Activated CD4-positive, alpha-beta memory T cell treated with anti-CD3 and anti-CD28 coated beads for 36 hours (primary cell): ENCODE measurements at regions not wholly inside any gene's neighbourhood (a gene's known extent, or its start where the extent isn't known, plus 50 kb on each side); places are given as distances from the start of the nearest gene placed in this dataset.

ENCODE experiments used
- CTCF ChIA-PET: fragments of 350-600 bp; sonication (Branson Sonifier 250); formaldehyde crosslinking; loops from one replicate; lab custom pipeline; 2021; ENCODE audit warnings: antibody characterized with exemption, inconsistent platforms; lab: Charles Lee
- POLR2A ChIA-PET: fragments of 350-600 bp; sonication (Branson Sonifier 250); formaldehyde crosslinking; loops from one replicate; lab custom pipeline; 2021; ENCODE audit warnings: antibody characterized with exemption; lab: Charles Lee
- DNase-seq: peaks from one replicate; pipeline ENCODE4 v3.0.0-alpha.2; 2020
- H3K27ac Mint-ChIP-seq: one replicate; pipeline ENCODE4 v1.8.0; 2021; ENCODE audit warnings: mixed read lengths
- H3K27me3 Mint-ChIP-seq: one replicate; pipeline ENCODE4 v1.8.0; 2021; ENCODE audit warnings: mixed read lengths
- H3K36me3 Mint-ChIP-seq: one replicate; pipeline ENCODE4 v1.8.0; 2021; ENCODE audit warnings: mixed read lengths
- H3K4me1 Mint-ChIP-seq: one replicate; pipeline ENCODE4 v1.8.0; 2021; ENCODE audit warnings: low read depth, mixed read lengths
- H3K4me3 Mint-ChIP-seq: one replicate; pipeline ENCODE4 v1.8.0; 2021; ENCODE audit warnings: mild to moderate bottlenecking, mixed read lengths
- H3K9me3 Mint-ChIP-seq: one replicate; pipeline ENCODE4 v1.8.0; 2021; ENCODE audit warnings: mixed read lengths
- intact Hi-C: fragments of 100-400 bp; cut with micrococcal nuclease; formaldehyde crosslinking; loops from one replicate; pipeline ENCODE4 v1.15.1; 2023

GRCh38 chr18:61694236-61694635 is 198.6 kb downstream of the RNF152 start:
- H3K4me1 Mint-ChIP-seq = no peaks in the 10 kb centered on the region
- no peaks in the 10 kb centered on the region for H3K36me3 Mint-ChIP-seq
- DNase-seq = no peak
- POLR2A ChIA-PET = no interaction called here
- no peaks in the 10 kb centered on the region for H3K9me3 Mint-ChIP-seq
- H3K4me3 Mint-ChIP-seq = no peak overlapping the region
- CTCF ChIA-PET = no interaction called here
- H3K27me3 Mint-ChIP-seq = peaks cover 5% of the 10 kb centered on the region
- H3K27ac Mint-ChIP-seq = no peak overlapping the region
- intact Hi-C loops = no loop called here

GRCh38 chr18:61690418-61691138 is 202.2 kb downstream of the RNF152 start:
- no peak overlapping the region for H3K4me3 Mint-ChIP-seq
- ChIA-PET CTCF (no interaction called here), POLR2A (no interaction called here)
- H3K27ac Mint-ChIP-seq = no peak overlapping the region
- no peaks in the 10 kb centered on the region for H3K4me1 Mint-ChIP-seq
- intact Hi-C loops = no loop called here
- H3K9me3 Mint-ChIP-seq = no peaks in the 10 kb centered on the region
- DNase-seq = no peak
- peaks cover 5% of the 10 kb centered on the region for H3K27me3 Mint-ChIP-seq
- H3K36me3 Mint-ChIP-seq = no peaks in the 10 kb centered on the region

- Mint-ChIP-seq H3K27ac (no peak overlapping the region), H3K9me3 (no peaks in the 10 kb centered on the region), H3K36me3 (no peaks in the 10 kb centered on the region), H3K27me3 (peaks cover 7% of the 10 kb centered on the region), H3K4me3 (no peak overlapping the region), H3K4me1 (no peaks in the 10 kb centered on the region)
- intact Hi-C loops = no loop called here
- POLR2A ChIA-PET = no interaction called here
- CTCF ChIA-PET = interaction anchor here (0.6 kb wide), 1 partner anchor 1824 kb away, joined by 3 read pairs; no protein-coding TSS in a partner anchor
- DNase-seq = no peak
Measured at GRCh38 chr18:61687317-61687716, 205.5 kb downstream of the RNF152 start.

GRCh38 chr18:61683856-61684255 is 209.0 kb downstream of the RNF152 start:
- Mint-ChIP-seq H3K4me1 (no peaks in the 10 kb centered on the region), H3K27ac (no peak overlapping the region), H3K9me3 (peaks cover 12% of the 10 kb centered on the region), H3K36me3 (peaks cover 4% of the 10 kb centered on the region), H3K27me3 (peaks cover 15% of the 10 kb centered on the region), H3K4me3 (no peak overlapping the region)
- CTCF ChIA-PET = no interaction called here
- no peak for DNase-seq
- intact Hi-C loops = no loop called here
- POLR2A ChIA-PET = no interaction called here

GRCh38 chr18:61681065-61681464 is 211.7 kb downstream of the RNF152 start:
- POLR2A ChIA-PET = no interaction called here
- H3K27me3 Mint-ChIP-seq = peaks cover 16% of the 10 kb centered on the region
- CTCF ChIA-PET = no interaction called here
- peaks cover 4% of the 10 kb centered on the region for H3K36me3 Mint-ChIP-seq
- peaks cover 17% of the 10 kb centered on the region for H3K9me3 Mint-ChIP-seq
- no peak for DNase-seq
- no peak overlapping the region for H3K27ac Mint-ChIP-seq
- no peak overlapping the region for H3K4me3 Mint-ChIP-seq
- no peaks in the 10 kb centered on the region for H3K4me1 Mint-ChIP-seq
- intact Hi-C loops = no loop called here

- H3K4me1 Mint-ChIP-seq = no peaks in the 10 kb centered on the region
- intact Hi-C loops = no loop called here
- ChIA-PET POLR2A (no interaction called here), CTCF (no interaction called here)
- H3K9me3 Mint-ChIP-seq = peaks cover 17% of the 10 kb centered on the region
- peaks cover 17% of the 10 kb centered on the region for H3K27me3 Mint-ChIP-seq
- peaks cover 4% of the 10 kb centered on the region for H3K36me3 Mint-ChIP-seq
- DNase-seq = no peak
- no peak overlapping the region for H3K27ac Mint-ChIP-seq
- no peak overlapping the region for H3K4me3 Mint-ChIP-seq
Measured at GRCh38 chr18:61679836-61680235, 213.0 kb downstream of the RNF152 start.

GRCh38 chr18:61677435-61677970 is 215.3 kb downstream of the RNF152 start:
- intact Hi-C loops = no loop called here
- Mint-ChIP-seq H3K27me3 (peaks cover 15% of the 10 kb centered on the region), H3K4me1 (no peaks in the 10 kb centered on the region), H3K4me3 (no peak overlapping the region), H3K9me3 (peaks cover 17% of the 10 kb centered on the region), H3K36me3 (peaks cover 4% of the 10 kb centered on the region), H3K27ac (no peak overlapping the region)
- POLR2A ChIA-PET = no interaction called here
- no peak for DNase-seq
- CTCF ChIA-PET = no interaction called here

- Mint-ChIP-seq H3K9me3 (peaks cover 17% of the 10 kb centered on the region), H3K27ac (no peak overlapping the region), H3K4me1 (no peaks in the 10 kb centered on the region), H3K36me3 (peaks cover 4% of the 10 kb centered on the region), H3K4me3 (no peak overlapping the region), H3K27me3 (peaks cover 15% of the 10 kb centered on the region)
- ChIA-PET POLR2A (no interaction called here), CTCF (no interaction called here)
- DNase-seq = no peak
- intact Hi-C loops = no loop called here
Measured at GRCh38 chr18:61676773-61677434, 215.9 kb downstream of the RNF152 start.

GRCh38 chr18:61669320-61669719 is 223.5 kb downstream of the RNF152 start:
- intact Hi-C loops = no loop called here
- Mint-ChIP-seq H3K27ac (no peak overlapping the region), H3K4me3 (no peak overlapping the region), H3K9me3 (no peaks in the 10 kb centered on the region), H3K36me3 (no peaks in the 10 kb centered on the region), H3K27me3 (peaks cover 3% of the 10 kb centered on the region), H3K4me1 (no peaks in the 10 kb centered on the region)
- ChIA-PET POLR2A (no interaction called here), CTCF (no interaction called here)
- DNase-seq = no peak

GRCh38 chr18:61666876-61667590 is 225.8 kb downstream of the RNF152 start:
- POLR2A ChIA-PET = no interaction called here
- intact Hi-C loops = no loop called here
- H3K27ac Mint-ChIP-seq = no peak overlapping the region
- H3K4me1 Mint-ChIP-seq = no peaks in the 10 kb centered on the region
- DNase-seq = no peak
- CTCF ChIA-PET = no interaction called here
- H3K9me3 Mint-ChIP-seq = peaks cover 8% of the 10 kb centered on the region
- peaks cover 2% of the 10 kb centered on the region for H3K27me3 Mint-ChIP-seq
- no peak overlapping the region for H3K4me3 Mint-ChIP-seq
- H3K36me3 Mint-ChIP-seq = no peaks in the 10 kb centered on the region

- intact Hi-C loops = no loop called here
- DNase-seq = no peak
- no peaks in the 10 kb centered on the region for H3K36me3 Mint-ChIP-seq
- H3K27me3 Mint-ChIP-seq = no peaks in the 10 kb centered on the region
- peaks cover 10% of the 10 kb centered on the region for H3K9me3 Mint-ChIP-seq
- CTCF ChIA-PET = interaction anchor here (1.1 kb wide), 1 partner anchor 27 kb away, joined by 3 read pairs; no protein-coding TSS in a partner anchor
- POLR2A ChIA-PET = no interaction called here
- no peak overlapping the region for H3K27ac Mint-ChIP-seq
- H3K4me3 Mint-ChIP-seq = no peak overlapping the region
- no peaks in the 10 kb centered on the region for H3K4me1 Mint-ChIP-seq
Measured at GRCh38 chr18:61664419-61665084, 228.3 kb downstream of the RNF152 start.

- POLR2A ChIA-PET = no interaction called here
- CTCF ChIA-PET = no interaction called here
- DNase-seq = no peak
Measured at GRCh38 chr18:61662726-61663125, 230.1 kb downstream of the RNF152 start.

More at GRCh38 chr18:61662726-61663125, 230.1 kb downstream of the RNF152 start:
- H3K4me1 Mint-ChIP-seq = no peaks in the 10 kb centered on the region
- peaks cover 10% of the 10 kb centered on the region for H3K9me3 Mint-ChIP-seq
- no peak overlapping the region for H3K27ac Mint-ChIP-seq
- H3K36me3 Mint-ChIP-seq = no peaks in the 10 kb centered on the region
- H3K27me3 Mint-ChIP-seq = peaks cover 2% of the 10 kb centered on the region
- no peak overlapping the region for H3K4me3 Mint-ChIP-seq
- intact Hi-C loops = no loop called here
